ENCODE measurements at regions not wholly inside any gene's neighbourhood (a gene's known extent, or its start where the extent isn't known, plus 50 kb on each side); places are given as distances from the start of the nearest gene placed in this dataset.

GRCh38 chr10:36087006-36088005, 445.2 kb upstream of the FZD8 start:
- DNase-seq: no peak

DNA sequence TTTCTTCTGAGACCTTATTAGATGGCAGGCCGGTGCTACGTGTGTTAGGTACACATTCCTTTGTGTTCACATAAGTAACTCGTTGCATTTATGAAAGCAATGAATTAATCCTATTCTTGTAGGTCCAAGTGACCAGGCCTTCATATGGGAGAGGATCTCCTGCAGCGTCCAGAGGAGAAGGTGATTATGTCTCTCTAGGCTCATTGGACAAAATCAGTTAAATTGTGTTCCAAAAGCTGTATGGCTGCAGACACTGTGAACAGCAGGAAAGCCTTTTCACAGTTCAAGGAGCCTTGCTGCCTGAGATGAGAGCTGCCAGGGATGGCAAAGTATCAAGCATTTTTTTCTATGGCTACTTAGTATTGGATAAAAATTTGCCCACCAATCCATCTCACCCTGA, 433.1 kb upstream of the FZD8 start:
- DNase-seq: no peak

GRCh38 chr10:36073796-36074345, 431.8 kb upstream of the FZD8 start:
- no peak for DNase-seq

DNA sequence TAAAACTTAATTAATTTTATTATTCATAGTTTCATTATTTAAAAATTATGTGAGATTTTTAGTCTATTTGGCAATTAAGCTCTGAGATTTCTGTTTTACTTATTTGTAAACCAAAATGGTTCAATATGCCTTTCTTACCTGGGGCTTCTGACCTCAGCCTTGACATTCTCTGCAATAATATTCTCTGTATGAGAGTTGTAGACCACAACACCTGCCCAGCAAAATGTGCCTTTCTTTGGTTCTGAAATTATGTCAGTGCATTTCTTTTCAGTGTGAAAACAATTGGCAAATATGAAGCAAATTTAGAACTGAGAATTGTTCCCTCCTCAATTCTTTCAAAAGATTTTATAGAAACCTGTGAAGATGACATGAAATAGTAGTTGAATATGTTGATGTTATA, 426.4 kb upstream of the FZD8 start:
- DNase-seq: no peak

DNA sequence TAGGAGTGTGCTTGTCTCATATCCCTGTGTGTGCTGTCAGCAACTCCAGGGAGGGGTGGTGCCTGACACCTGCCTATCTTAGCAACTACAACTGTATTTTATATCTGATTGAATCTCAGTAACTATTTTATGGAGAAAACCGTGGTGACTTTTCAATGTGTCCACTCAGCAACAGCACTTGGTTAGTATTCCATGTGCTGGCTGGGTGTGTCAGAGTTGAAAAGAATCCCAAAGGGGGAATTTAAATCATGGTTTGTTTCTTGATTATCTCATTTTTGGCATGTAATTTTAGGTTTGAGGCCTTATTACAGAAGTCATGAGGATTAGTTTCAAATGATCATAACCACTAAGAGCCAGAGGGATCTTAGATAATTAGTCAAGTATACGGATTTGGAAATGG, 425.7 kb upstream of the FZD8 start:
- DNase-seq: no peak

GRCh38 chr10:36066850-36067249, 424.8 kb upstream of the FZD8 start:
- DNase-seq: no peak

GRCh38 chr10:36066102-36066501, 424.0 kb upstream of the FZD8 start:
- DNase-seq: no peak

DNA sequence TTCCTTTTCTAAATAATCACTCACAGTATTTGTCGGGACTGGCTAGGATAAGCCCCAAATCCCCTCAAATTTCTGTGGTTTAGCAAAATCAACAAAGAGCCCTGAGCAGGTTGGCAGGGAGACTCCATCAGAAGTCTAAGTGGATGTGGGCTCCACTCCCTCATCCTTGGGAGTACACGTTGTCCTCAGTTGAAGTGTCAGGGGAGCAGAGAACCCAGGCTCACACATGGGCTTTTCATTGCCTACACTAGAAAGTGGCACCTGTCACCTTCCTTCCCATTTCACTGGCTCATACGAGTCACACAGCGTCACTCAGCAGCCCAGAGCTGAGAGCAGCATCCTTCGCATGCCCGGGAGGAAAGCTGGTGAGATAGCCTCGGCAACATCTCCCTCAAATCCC, 421.3 kb upstream of the FZD8 start:
- no peak for DNase-seq

DNA sequence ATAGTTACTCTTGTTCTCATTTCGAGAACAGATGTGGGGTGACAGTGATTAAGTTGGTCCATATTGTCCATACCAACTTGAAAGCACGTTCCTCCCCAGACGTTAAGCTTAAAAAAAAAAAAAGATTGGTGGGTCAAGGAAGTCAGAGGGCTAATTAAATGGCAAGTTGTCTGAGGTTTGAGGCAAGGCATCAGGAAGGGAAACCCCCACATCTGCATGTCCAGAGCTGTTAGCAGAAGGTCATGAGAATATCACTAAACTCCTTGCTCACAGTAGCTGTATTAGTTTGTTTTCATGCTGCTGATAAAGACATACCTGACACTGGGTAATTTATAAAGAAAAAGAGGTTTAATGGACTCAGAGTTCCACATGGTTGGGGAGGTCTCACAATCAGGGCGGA, 415.6 kb upstream of the FZD8 start:
- no peak for DNase-seq

DNA sequence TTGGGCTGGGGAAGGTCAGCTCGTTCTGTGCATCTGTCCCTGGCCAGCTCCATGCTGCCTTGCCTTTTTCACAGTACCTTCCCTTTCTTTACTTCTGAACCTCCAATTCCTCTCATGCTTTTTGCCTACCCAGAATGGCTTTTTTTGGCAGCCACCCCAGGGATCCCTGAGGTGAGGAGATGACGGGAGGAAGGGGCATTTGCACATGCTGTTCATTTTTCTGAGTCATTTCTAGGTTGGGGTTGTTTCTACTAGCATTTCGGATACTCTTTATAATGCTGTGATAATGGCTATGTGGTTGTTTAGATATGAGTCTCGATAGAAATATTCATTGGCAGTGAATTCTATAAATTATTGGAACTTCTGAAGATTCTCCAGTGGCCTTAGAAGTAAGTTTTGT, 415.1 kb upstream of the FZD8 start:
- DNase-seq: no peak

DNA sequence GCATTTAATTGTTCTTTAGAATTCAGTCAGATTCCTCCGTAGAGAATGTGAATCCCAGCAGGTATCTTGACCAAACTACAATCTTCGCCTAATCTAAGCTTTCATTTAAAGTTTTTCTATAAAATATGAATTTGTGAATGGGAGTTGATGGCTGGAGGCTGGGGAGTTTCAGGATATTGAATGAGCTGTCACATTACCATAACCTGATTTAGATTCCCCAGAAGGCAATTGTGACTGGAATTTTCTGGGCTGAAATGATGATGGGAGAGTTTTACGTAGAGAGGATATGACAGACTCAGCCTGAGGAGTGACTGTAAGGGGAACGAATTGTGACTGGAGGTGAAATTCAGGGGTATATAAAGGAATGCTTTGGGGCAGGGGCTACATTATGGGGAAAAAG, 411.7 kb upstream of the FZD8 start:
- DNase-seq: no peak

DNA sequence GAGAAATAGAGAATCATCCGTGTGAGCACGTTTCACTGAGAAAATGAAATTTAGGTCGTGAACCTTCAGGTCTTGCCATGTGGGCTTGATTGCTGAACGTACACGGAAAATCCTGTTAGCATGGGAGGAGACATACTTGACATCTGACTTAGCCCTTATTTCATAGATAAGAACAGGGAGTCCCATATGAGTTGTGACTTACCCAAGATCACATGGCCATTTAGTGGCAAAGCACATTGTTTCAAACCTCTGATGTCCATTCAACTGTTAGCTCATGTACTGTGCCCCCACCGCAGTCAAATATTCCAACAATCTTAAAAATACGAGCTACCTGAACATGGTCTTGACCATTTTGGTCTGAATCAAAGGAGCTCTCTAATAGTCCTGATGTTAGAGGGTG, 411.2 kb upstream of the FZD8 start:
- DNase-seq: no peak

- no peak for DNase-seq
Observed at GRCh38 chr10:36051500-36051991, 409.4 kb upstream of the FZD8 start.

GRCh38 chr10:36050763-36051499, 408.8 kb upstream of the FZD8 start:
- no peak for DNase-seq

DNA sequence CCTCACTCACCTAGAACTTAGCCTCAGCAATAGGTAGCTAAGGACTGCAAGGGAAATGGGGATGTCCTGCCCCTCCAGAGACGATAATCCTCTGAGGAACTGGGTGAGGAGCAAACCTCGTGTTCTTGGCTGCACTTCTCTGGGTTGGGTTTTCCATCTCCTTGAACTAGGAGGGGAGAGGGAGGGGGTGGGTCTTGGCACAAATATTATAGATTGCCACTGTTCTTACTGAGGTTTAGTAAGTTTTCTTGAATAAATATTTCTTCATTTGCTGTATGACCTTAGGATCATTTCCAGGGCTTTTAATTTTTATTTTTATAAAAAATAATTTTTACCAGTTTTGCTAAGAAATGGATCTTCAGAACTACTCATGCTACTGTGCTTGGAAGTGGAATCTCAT, 406.7 kb upstream of the FZD8 start:
- no peak for DNase-seq

DNA sequence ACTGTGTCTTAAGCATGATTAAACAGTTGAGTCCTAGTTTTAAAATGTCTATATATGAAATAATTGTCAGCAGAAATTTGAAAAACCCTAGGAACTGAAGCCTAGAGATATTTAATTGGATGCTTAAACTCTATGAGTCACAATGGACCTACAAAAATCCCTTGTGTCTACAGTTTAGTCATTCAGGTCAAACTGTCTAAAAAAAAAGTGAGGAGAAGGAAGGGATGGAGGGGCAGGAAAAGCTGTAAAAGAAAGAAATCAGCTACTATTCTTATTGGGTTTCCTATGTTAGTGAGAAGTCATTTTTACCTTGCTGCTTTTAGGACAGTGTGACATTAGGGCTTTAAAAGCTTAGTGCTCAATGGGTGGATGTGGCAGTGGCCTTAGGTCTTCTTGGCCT, 406.1 kb upstream of the FZD8 start:
- no peak for DNase-seq

DNA sequence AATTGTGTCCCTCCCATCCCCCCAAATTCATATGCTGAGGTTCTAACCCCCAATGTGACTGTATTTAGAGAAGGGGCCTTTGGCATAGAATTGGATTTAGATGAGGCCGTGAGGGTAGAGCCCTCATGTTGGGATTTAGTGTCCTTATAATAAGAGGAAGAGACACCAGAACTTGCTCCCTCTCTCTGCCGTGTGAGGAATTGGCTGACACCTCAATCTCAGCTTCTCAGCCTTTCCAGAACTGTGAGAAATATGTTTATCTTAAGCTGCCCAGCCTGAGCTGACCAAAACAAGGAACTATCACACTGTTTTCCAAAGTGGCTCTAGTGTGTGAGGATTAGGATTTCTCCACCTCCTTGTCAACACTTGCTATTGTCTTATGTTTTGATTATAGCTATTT, 400.0 kb upstream of the FZD8 start:
- DNase-seq: no peak

- DNase-seq: no peak
Observed at GRCh38 chr10:36038316-36038955, 396.3 kb upstream of the FZD8 start.

GRCh38 chr10:36036137-36036536, 394.0 kb upstream of the FZD8 start:
- DNase-seq: no peak

DNA sequence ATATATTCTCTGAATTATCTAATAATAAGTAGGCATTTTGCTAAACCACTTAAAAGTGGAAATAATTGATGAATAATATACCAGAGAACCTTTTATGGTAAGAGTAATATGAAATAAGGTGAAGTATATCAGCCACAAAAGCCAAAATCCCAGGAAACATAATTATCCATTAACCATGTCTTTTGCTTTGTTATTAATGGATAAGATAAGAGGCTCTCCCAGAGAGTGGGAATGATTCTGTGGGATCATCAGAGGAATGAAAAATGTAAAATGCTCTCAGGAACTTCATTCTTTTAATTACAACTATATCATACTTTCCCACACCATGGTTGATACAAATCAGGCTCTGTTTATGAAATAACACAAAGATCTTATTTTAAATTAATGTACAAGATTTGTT, 391.7 kb upstream of the FZD8 start:
- DNase-seq: no peak

- DNase-seq: no peak
Observed at GRCh38 chr10:36030516-36030915, 388.4 kb upstream of the FZD8 start.

- DNase-seq: no peak
Observed at GRCh38 chr10:36026656-36027390, 384.7 kb upstream of the FZD8 start.

Measured in SW 1271 (cell line).